Uterus (tissue), 2 donors: ENCODE measurements at regions not wholly inside any gene's neighbourhood (a gene's known extent, or its start where the extent isn't known, plus 50 kb on each side); places are given as distances from the start of the nearest gene placed in this dataset.

Experiments used
- CTCF ChIP-seq, 4 experiments: fragments of 200-600 bp in 2 of 4; fragments of 450-650 bp in 2 of 4; sonication (generic) in 2 of 4; IDR thresholded peaks; one replicate each; pipeline ENCODE4 v1.5.1; 2016 to 2019; ENCODE audit warnings: antibody characterized with exemption in 4 of 4, mild to moderate bottlenecking in 2 of 4, moderate library complexity in 1 of 4
- POLR2A ChIP-seq, 2 donors: fragments of 450-650 bp; IDR thresholded peaks; one replicate each; pipeline ENCODE4 v1.6.1; 2016; ENCODE audit warnings: antibody characterized with exemption in 2 of 2, mild to moderate bottlenecking in 1 of 2, moderate library complexity in 1 of 2

DNA sequence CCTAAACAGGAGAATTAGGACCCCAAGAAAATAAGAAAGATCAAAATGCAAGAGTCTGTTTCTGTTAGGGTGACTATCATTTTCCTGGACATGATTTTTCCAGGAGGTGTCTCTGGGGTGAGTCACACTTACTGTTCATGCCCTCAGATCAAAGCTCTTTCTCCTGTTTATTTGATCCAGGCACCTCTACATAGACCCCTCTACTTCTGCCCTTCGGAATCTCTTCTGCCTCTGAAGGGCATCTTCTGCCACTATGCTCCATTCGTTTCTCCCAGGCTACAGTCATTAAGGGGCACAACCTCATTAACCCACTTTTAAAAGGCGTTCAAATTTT lies 1328.0 kb downstream of the GATA3 start:
- TF ChIP-seq CTCF (IDR thresholded peaks at IDR 0.05) (no peak), POLR2A (IDR thresholded peaks at IDR 0.05) (no peak)
